GM12878 (cell line): ENCODE measurements at regions not wholly inside any gene's neighbourhood (a gene's known extent, or its start where the extent isn't known, plus 50 kb on each side); places are given as distances from the start of the nearest gene placed in this dataset.

ENCODE experiments used
- ATAC-seq: fragments of 200-7000 bp; cut with Tn5 transposase; 3 replicates; pipeline ENCODE4 v1.9.1; 2020; ENCODE audit warnings: mild to moderate bottlenecking, moderate library complexity
- BruUV-seq: library from RNA; stranded (reverse); fragments of 400-500 nt; replicated peaks from 2 replicates; lab custom pipeline; 2021; lab: Mats Ljungman, UMichigan
- CTCF ChIA-PET: fragments of 300-600 bp; sonication (Branson Sonifier 250); formaldehyde crosslinking; extraction: SDS; loops from one replicate; lab custom pipeline; 2021; ENCODE audit warnings: inconsistent platforms; lab: Yijun Ruan, JAX
- POLR2A ChIA-PET: fragments of 350-600 bp; formaldehyde crosslinking; extraction: SDS; loops from one replicate; lab custom pipeline; 2021; ENCODE audit warnings: inconsistent platforms; lab: Charles Lee
- RAD21 ChIA-PET: fragments of 300-600 bp; sonication (Branson Sonifier 250); formaldehyde crosslinking; loops from one replicate; lab custom pipeline; 2023; ENCODE audit warnings: antibody characterized with exemption; ENCODE audit not compliant: unreplicated experiment; lab: Charles Lee
- SMC1A ChIA-PET: fragments of 300-600 bp; sonication (Branson Sonifier 250); formaldehyde crosslinking; loops from one replicate; lab custom pipeline; 2023; ENCODE audit not compliant: unreplicated experiment, uncharacterized antibody; lab: Charles Lee
- DNase-seq: peaks from one replicate; pipeline ENCODE4 v3.0.0-alpha.2; 2011; ENCODE audit warnings: low read depth, low spot score
- FAIRE-seq: peaks from 3 replicates; lab custom pipeline; 2011; peaks lifted over from hg19 to GRCh38; lab: Jason Lieb, UNC
- H2AFZ ChIP-seq: 2 replicates; pipeline ENCODE4 v1.6.0; 2011; ENCODE audit warnings: low read depth, low read length, control low read depth; ENCODE audit not compliant: control insufficient read depth
- H3K27ac ChIP-seq: 2 replicates; pipeline ENCODE4 v1.5.1; 2011; ENCODE audit warnings: control low read depth; ENCODE audit not compliant: control insufficient read depth, insufficient read depth
- H3K27me3 ChIP-seq, 2 experiments: replicated peaks in 1 of 2; 2 replicates each; pipeline versions ENCODE4 v1.6.0 to v1.6.1; 2011; ENCODE audit warnings: low read length in 1 of 2; ENCODE audit not compliant: control insufficient read depth in 2 of 2, insufficient read depth in 2 of 2
- H3K36me3 ChIP-seq, 2 experiments: 2 replicates each; pipeline ENCODE4 v1.5.1; 2011; ENCODE audit warnings: low read length in 1 of 2; ENCODE audit not compliant: control insufficient read depth in 2 of 2, insufficient read depth in 2 of 2
- H3K4me1 ChIP-seq: 2 replicates; pipeline ENCODE4 v1.6.1; 2011; ENCODE audit warnings: mild to moderate bottlenecking, low read length, moderate library complexity, mixed read lengths; ENCODE audit not compliant: control insufficient read depth, insufficient read depth
- H3K4me2 ChIP-seq: 2 replicates; pipeline ENCODE4 v1.6.0; 2011; ENCODE audit warnings: control low read depth; ENCODE audit not compliant: control insufficient read depth, insufficient read depth
- H3K4me3 ChIP-seq: fragments of 200-600 bp; sonication (generic); 2 replicates; pipeline ENCODE4 v1.5.1; 2016
- H3K79me2 ChIP-seq: 2 replicates; pipeline ENCODE4 v1.6.0; 2011; ENCODE audit warnings: low read length; ENCODE audit not compliant: control insufficient read depth, insufficient read depth
- H3K9ac ChIP-seq: 2 replicates; pipeline ENCODE4 v1.8.0; 2011; ENCODE audit warnings: low read length, control low read depth, mixed read lengths; ENCODE audit not compliant: control insufficient read depth, insufficient read depth
- H3K9me3 ChIP-seq: replicated peaks from 3 replicates; pipeline ENCODE4 v1.5.1; 2011; ENCODE audit warnings: mild to moderate bottlenecking, low read length; ENCODE audit not compliant: control insufficient read depth, insufficient read depth
- H4K20me1 ChIP-seq: 2 replicates; pipeline ENCODE4 v1.6.0; 2011; ENCODE audit not compliant: control insufficient read depth, insufficient read depth
- CTCF ChIP-seq, 3 experiments: IDR thresholded peaks in 2 of 3; conservative IDR thresholded peaks in 1 of 3; 2 replicates each; pipeline ENCODE4 v1.5.1; 2011; ENCODE audit warnings: low read depth in 3 of 3, low read length in 3 of 3, mild to moderate bottlenecking in 3 of 3, control low read depth in 2 of 3, moderate library complexity in 2 of 3, inconsistent platforms in 1 of 3, mixed read lengths in 1 of 3; ENCODE audit not compliant: control insufficient read depth in 2 of 3, insufficient read depth in 1 of 3; ENCODE audit errors: extremely low read depth in 1 of 3
- FOS ChIP-seq: IDR thresholded peaks from 3 replicates; pipeline ENCODE4 v1.6.1; 2011; ENCODE audit warnings: borderline replicate concordance; ENCODE audit not compliant: insufficient read length; ENCODE audit errors: extremely low read depth
- RAD21 ChIP-seq: IDR thresholded peaks from 2 replicates; pipeline ENCODE4 v1.6.1; 2011; ENCODE audit warnings: mild to moderate bottlenecking, low read depth, low read length, moderate library complexity; ENCODE audit not compliant: insufficient read depth
- SMC3 ChIP-seq: IDR thresholded peaks from 2 replicates; pipeline ENCODE4 v1.6.1; 2011; ENCODE audit warnings: low read length, improper control_type of control experiment, borderline replicate concordance
- ZBTB4 ChIP-seq: fragments of 450-650 bp; formaldehyde crosslinking; IDR thresholded peaks from 2 replicates; pipeline ENCODE4 v1.4.0; 2022; ENCODE audit warnings: mild to moderate bottlenecking, moderate library complexity
- ZNF24 ChIP-seq: fragments of 450-650 bp; IDR thresholded peaks from 2 replicates; pipeline ENCODE4 v1.6.1; 2017; ENCODE audit warnings: antibody characterized with exemption, mild to moderate bottlenecking
- WGBS: methylation state at CpG from one replicate; pipeline ENCODE4 v1.1.6; 2016; ENCODE audit warnings: low lambda C conversion rate; ENCODE audit not compliant: insufficient replicate concordance, insufficient coverage; ENCODE audit errors: missing lambda C conversion rate; 5-methylcytosine and 5-hydroxymethylcytosine counted together
- in situ Hi-C: fragments of 300-500 bp; cut with MboI; formaldehyde crosslinking; loops from 9 replicates; pipeline ENCODE4 v1.14.3; 2018; ENCODE audit warnings: mixed read lengths
- intact Hi-C: fragments of 100-400 bp; cut with micrococcal nuclease; formaldehyde crosslinking; loops from one replicate; pipeline ENCODE4 v1.14.2; 2022; ENCODE audit not compliant: unreplicated experiment

- Histone ChIP-seq H3K27me3 (no peaks in the 10 kb centered on the region; a peak in 1 of 4 replicates), H3K4me3 (no peak overlapping the region), H3K4me1 (no peaks in the 10 kb centered on the region), H3K9me3 (no peaks in the 10 kb centered on the region), H3K79me2 (no peaks in the 10 kb centered on the region), H2AFZ (no peak overlapping the region), H3K36me3 (no peaks in the 10 kb centered on the region), H4K20me1 (no peaks in the 10 kb centered on the region), H3K4me2 (no peak overlapping the region), H3K9ac (no peak overlapping the region), H3K27ac (no peak overlapping the region)
- intact Hi-C loops, result loop anchor here (5.0 to 10.0 kb wide), 3 partner anchors 478 to 720 kb away; no protein-coding TSS in a partner anchor
- WGBS, result 3% methylated on average over 4 of the region's 4 CpGs
- ATAC-seq (peak; percentile 78), FAIRE-seq (peak; percentile 88), DNase-seq (no peak)
- no TSS peak for BruUV-seq
- ChIA-PET RAD21 (interaction anchor here (1.0 kb wide), 1 partner anchor 27 kb away, joined by 3 read pairs; no protein-coding TSS in a partner anchor), CTCF (interaction anchor here (0.6 to 1.3 kb wide), 8 partner anchors 10 to 1956 kb away, joined by 3 to 11 read pairs (median 3); no protein-coding TSS in a partner anchor), SMC1A (interaction anchor here (0.6 to 1.5 kb wide), 2 partner anchors 10 to 717 kb away, joined by 3 to 5 read pairs; no protein-coding TSS in a partner anchor), POLR2A (no interaction called here)
- TF ChIP-seq FOS (no peak), RAD21 (peak; percentile 98), ZNF24 (0 out of 2 replicates have a peak, but pooled peaks have one; percentile 16), CTCF (IDR thresholded peaks at IDR 0.05 in 2 of 3, conservative IDR thresholded peaks at IDR 0.05 in 1 of 3; ENCODE audit: control insufficient read depth in 2 of 3, extremely low read depth in 1 of 3, insufficient read depth in 1 of 3, low read depth in 3 of 3, low read length in 3 of 3) (peak; percentile 83 to 95 (median 85); a peak in 5 of 6 replicates), ZBTB4 (CRISPR knock-in tag) (no peak), SMC3 (peak; percentile 74)
- in situ Hi-C loops, result no loop called here
Measured at GRCh38 chr1:79497193-79497773, 490.8 kb upstream of the ADGRL4 start.
